ENCODE measurements at regions not wholly inside any gene's neighbourhood (a gene's known extent, or its start where the extent isn't known, plus 50 kb on each side); places are given as distances from the start of the nearest gene placed in this dataset.
"Not testable (repeated sequence)": the region's sequence is repeated elsewhere in the genome, so short reads cannot be mapped to it uniquely, and the experiment has no call there.

DNA sequence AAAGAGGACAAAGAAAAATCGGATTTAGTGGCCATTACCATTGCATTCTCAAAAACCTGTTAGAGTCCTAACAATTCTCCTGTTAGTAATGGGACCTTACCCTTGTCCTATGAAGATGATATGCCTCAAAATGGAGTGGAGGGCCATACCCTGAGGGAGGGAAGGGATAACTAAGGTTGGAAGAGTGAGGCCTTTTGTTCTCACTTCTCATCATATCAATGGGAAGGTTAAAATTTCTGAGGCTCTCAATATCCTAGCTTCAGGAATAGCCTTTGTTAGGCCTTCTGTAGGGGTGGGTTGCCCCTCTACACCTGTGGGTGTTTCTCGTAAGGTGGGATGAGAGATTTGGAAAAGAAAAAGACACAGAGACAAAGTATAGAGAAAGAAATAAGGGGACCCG is 109.4 kb upstream of the SGIP1 start:
- not testable (repeated sequence) for DNase-seq (ENCODE audit: low read depth)

DNA sequence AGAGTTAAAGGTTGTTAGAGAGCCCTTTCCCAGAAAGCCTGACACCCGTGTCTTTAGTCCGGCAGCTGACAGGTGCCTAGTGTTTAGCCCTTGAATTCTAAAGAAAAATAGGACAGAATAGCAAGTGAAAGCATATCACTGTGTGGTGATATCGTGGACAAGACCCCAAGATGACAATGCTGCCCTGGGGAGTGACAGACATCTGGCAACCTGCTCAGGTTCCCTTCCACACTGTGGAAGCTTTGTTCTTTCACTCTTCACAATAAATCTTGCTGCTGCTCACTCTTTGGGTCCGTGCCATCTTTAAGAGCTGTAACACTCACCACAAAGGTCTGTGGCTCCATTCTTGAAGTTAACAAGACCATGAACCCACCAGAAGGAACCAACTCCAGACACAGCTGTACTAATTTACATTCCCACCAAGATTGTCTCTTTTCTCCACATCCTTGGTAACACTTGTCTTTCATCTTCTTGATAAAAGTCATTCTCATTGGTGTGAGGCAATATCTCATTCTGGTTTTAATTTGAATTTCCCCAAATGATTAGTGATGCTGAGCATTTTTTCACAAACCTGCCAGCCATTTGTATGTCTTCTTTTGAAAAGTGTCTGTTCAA is 107.6 kb upstream of the SGIP1 start:
- DNase-seq (ENCODE audit: low read depth): peak; percentile 24

DNA sequence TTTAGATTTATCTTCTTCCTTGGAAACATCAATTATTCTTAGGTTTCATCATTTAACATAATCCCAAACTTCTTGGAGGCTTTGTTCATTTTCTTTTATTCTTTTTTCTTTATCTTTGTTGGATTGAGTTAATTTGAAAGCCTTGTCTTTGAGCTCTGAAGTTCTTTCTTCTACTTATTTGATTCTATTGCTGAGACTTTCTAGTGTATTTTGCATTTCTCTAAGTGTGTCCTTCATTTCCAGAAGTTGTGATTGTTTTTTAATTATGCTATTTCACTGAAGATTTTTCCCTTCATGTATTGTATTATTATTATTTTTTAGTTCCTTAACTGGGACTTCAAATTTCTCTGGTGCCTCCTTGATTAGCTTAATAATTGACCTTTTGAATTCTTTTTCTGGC is 103.1 kb upstream of the SGIP1 start:
- DNase-seq (ENCODE audit: low read depth): not testable (repeated sequence)

DNA sequence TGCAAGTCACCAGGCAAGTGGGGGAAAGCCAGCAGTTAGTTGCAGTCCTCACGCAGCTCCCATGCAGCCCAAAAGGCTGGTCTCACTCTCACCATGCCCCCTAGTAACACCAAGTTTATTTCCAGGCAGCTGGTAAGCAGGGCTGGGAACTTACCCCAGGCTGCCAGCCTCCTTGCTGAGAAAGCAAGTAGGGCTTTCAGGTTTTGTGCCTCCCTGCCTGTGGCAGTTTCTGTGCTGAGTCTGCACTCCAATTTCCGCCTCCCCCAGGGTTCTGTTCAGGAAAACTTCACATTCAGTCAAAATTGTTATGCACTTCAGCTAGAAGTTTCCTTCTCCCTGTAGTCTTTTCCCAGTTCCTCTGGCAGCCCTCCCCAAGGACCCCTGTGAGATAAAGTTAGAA is 102.0 kb upstream of the SGIP1 start:
- DNase-seq (ENCODE audit: low read depth): no peak

DNA sequence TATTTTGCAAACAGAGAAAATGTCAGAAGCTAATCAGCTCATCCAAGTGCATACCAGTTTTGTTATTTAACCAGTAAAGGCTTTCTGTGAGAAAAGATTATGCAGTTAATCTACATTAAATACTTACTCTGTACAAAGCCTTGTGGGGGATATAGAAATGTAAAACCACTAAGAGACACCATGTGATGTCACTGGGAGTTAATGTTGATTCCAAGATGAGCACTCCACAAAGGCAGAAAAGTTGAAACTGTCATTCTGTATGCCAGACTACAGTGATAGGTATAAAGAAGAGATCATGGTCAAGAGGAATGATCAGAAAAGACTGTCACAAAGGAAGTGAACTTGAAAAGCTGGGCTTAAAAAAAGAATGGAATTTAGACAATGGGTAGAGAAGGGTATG is 100.3 kb upstream of the SGIP1 start:
- DNase-seq (ENCODE audit: low read depth): no peak

DNA sequence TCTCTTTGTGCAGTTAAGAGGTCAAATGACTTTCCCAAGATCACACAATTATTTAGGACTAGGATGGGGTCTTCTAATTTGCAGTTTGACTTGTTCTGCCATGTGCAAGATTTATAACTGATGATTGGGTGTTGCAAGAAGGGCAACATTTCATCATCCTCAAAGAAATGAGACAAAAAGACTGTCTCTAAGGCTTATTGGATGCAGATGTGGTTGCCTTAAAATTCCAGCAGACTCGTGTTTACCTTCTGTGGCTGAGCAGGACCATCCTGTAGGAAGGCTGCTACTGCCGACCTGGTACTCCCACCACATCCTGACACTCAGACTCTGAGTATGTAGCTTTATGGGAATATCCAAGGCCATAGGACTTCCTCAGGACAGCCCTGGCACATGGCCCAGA is 99.9 kb upstream of the SGIP1 start:
- DNase-seq (ENCODE audit: low read depth): no peak

DNA sequence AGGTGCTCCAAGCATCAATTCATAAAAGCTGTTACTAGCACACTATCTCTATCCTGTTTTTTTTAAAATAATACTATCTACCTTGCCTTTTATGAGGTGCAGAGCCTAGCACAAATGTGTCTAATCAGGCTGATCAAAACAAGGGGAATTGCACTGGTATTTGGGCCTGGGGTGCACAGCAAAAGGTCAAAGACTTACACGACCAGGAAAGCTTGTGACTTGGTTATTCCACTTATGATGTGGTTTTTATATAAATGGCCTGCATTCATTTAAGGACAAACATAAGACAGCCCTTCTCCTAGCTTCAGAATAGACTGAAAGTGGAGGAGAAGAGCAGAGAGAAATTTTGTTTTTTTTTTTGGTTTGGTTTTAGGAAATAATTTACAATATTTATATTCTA is 98.4 kb upstream of the SGIP1 start:
- no peak for DNase-seq (ENCODE audit: low read depth)

DNA sequence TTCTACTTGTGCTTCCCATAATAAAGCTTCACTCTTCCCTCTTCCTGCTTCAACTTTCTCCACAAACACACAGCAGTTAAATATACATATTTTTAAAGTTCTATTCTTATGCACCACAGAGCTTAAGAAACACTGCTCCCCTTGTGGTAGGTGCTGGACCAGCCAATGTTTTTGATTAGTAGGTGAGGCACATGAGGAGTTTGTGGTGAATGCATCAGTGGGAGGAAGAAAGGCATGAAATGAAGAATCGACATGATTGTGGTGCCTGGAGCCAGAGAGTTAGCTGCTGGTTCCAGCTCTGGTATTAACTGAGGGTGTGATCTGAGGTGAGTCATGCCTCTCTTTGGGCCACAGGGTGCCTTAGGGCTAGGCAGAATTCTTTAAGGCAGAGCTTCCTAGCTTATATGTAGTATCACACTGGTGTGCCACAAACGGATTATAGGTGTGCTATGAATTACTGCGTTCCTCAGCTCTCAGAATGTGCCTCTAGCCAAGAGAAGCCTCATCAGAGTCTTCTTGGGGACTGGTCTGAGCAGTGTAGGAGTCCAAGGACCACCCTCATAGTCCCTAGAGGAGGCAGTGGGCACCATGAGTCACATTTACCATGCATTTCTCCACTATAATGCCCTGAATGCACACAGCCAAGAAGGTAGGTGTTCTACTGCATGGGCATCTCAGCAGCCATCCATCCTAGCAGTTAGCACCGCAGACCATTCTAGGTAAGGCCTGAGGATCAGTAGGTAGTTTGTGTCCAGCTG is 97.4 kb upstream of the SGIP1 start:
- peak; percentile 96 for DNase-seq (ENCODE audit: low read depth)

DNA sequence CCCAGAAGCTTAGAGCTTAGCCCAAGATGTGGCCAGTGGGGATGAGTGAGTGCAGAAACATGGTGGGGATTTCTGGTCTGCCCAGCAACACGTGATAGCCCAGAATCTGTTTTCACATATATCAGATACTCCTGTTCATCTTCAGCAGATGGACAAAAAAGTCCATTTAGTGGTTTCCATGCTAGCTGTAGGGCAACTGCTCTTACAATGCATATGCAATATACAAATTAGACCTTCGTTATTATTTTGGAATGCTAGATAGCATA is 96.9 kb upstream of the SGIP1 start:
- no peak for DNase-seq (ENCODE audit: low read depth)

DNA sequence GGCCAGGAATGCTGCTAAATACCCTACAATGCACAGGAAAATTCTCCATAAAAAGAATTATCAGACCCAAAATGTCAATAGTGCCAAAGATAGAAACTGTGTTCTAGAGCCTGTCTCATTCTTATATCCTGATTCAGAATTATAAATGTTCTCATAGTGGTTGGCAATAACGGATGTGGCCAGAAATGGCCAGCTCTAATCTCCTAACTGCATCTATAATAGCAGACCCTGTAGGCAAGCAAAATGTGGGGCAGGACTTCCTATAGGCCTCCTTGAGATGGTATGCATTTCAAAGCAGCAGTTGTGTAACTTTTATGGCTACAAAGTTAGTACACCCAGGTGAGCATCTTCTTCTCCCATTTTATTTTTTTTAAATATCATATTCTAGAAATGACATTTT is 95.9 kb upstream of the SGIP1 start:
- DNase-seq (ENCODE audit: low read depth): no peak

DNA sequence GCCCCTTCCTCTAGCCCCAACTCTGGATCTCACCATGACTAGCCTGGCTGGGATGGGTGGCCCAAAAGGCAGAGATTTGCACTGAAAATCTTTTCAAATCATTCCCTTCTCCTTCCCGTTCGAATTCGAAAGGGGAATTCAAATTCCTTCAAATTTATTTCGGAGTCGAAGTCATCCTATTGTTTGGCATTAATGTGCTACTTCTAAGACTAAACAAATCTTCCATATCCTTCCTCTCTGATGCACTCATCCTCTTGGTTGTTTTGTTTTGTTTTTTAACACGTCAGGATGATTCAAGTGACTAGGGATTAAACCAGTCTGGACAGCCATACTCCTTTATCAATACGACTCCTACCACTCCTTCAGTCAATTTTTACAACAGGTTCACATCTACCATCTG is 95.5 kb upstream of the SGIP1 start:
- no peak for DNase-seq (ENCODE audit: low read depth)

DNA sequence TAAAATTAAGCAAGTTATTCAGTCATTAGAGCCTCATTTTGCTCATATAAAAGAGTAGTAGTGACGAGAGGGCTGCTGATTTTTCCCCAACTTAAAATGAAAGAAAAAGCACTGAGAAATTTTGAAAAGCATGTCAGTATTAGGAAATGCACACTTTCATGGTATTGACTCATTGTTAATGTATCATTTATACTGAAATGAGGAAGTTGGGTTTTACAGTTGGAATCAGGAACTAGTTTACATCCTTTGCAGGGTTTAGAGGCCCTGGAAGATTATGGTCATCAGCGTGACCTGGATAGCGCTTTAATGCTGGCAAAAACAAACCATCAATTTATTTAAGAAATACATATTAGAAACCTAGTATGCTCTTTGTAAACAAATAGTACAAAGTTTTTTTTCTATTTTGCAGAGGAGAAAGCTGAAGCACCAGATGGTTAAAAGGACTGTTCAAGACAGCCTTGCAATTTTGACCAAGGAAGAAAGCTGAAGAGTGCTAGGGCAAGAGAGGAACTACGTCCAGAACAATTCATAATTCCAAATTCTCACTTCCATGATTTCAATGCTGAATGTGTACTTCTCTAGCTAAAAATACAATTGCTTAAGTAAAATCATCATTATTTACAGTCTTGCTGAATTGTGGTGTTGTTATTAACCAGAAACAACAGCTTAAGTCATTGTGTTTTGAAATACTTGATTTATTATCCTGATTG is 94.8 kb upstream of the SGIP1 start:
- DNase-seq (ENCODE audit: low read depth): peak; percentile 56

DNA sequence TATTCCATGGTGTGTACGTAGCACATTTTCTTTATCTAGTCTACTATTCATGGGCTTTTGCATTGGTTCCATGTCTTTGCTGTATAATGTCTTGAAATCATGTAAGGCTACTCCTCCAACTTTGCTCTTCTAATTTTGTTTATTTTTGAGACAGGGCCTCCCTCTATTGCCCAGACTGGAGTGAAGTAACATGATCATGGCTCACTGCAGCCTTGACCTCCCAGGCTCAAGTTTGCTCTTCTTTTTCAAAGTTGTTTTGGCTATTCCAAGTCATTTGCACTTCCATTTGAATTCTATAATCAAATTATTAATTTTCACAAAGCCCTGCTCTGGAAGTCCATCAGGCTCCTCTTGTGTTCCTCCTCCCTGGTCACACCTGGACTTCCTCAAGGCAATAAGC is 90.2 kb upstream of the SGIP1 start:
- DNase-seq (ENCODE audit: low read depth): no peak

DNA sequence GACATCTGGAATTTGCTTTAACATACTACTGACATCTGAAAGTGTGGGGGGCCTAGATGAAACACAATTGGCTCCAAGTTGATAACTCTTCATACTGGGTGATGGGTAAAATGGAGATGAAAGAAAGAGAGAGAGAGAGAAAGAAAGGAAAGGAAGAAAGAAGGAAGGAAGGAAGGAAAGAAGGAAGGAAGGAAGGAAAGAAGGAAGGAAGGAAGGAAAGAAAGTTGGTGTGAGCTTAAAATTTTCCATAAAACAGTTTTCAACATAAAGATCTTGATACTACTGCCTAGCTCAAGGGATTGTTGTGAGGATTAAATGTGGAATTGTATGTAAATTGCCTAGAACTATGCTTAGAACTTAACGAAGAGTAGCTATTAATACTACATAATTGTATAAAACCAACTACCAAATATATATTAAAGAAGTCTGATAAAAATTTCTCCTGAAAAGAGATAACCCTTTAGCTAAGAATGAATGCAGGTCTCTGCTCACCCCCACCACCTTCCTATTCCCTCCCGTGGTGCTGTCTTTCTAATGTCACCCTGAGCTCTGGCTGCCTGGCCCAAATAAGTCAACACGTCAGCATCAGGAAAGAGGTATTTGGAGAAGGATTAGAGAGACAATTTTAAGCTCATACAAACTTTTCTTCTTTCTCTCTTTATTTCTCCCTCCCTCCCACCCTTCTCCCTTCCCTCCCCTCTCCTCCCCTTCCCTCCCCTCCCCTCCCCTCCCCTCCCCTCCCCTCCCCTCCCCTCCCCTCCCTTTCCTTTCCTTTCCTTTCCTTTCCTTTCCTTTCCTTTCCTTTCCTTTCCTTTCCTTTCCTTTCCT is 89.3 kb upstream of the SGIP1 start:
- DNase-seq (ENCODE audit: low read depth): no peak

DNA sequence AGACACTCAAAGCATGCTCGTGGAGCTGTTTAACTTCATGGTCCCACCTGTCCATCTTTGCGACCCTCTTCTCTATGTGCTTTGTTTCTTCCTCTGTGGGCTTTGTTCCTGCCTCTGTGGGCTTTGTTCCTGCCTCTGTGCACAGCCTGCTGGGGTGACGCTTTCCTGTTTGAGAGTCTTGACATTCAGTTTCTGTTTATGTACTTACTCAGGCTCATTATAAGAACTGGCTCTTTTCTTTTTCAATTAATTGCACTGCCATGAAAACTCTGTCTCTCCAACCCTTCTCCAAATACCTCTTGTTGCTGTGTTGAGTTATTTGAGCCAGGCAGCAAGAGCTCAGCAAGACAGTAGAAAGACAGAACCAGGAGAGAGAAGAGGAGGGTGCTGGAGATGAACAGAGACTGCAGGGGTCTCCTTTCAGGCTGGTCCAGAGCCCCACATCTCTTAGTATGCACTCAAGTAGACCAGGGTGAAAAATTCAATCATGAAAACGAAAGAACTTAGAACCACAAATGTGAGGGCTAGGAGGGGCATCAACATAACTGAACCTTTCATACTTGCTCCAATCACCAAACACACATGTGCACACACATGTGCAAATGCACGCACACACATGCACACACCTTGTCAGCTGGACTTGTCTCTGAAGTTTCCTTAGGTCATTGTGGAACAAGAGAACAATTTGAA is 88.3 kb upstream of the SGIP1 start:
- no peak for DNase-seq (ENCODE audit: low read depth)

DNA sequence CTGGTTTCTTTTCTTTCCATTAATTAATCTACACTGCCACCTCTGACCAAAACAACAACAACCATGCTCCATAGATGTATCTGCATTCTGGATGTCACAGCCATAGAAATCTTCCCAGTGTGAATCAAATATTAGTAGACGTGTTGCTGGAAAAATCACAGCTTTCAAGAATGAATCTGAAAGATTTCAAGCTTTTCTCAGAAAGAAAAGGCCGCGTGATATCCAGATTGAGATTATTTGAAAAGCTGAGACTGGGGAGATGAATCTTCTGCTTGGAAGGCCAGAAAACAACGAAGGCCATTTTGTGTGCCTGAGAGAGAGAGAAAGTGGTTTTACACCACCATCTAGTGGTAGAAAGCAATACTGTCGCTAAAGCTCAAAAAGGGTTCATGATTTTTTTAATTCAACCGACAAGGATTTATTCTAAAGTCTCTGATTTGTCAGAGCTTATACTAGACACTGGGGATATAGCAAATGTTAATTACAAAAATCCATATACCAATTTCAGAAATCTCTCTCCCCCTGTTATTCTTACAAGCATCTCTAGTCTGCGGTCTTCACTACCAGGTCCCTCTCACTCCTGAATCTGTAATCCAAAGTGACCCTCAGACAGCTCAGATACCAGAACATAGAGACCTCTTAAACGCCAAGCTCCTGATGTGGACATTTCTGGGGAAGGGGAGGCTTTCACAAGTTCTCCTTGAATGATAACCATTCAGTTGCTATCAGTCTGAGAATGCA is 87.5 kb upstream of the SGIP1 start:
- peak; percentile 64 for DNase-seq (ENCODE audit: low read depth)

DNA sequence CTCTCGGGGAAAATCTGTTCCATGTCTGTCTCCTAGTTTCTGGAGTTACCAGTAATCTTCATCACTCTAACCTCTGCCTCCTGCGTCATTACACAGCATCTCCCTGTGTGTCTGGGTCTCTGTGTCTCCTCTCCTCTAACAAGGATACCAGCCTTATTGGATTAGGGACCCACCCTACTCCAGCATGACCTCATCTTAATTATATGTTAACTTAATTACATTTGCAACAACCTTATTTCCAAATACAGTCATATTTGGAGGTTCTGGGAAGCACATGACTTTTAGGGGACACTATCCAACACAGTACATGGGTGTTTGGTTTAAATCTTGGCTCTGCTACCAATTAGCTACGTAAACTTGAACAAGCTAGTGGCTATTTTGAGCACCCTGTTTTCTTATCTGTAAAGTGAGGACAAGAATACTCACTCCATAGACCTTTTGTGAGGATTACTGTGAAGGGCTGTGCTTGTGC is 83.9 kb upstream of the SGIP1 start:
- DNase-seq (ENCODE audit: low read depth): no peak

DNA sequence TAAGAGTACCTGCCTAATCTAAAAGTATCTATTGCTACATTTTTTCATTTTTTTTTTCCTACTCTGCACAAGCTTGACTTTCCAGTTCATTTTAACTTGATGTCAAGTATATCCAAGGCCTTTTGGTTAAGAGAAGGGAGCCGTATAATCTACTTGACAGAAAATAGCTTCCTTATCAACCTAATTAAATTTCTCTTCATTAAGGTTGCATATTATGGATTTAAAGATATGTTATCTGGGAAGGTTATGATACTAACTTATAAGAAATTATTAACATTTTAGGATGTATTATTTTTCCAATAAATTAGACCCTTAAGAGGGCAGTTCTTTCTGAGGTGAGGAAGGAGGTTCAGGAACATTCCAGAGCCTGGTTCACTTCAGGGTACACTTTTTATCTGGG is 83.1 kb upstream of the SGIP1 start:
- DNase-seq (ENCODE audit: low read depth): no peak

DNA sequence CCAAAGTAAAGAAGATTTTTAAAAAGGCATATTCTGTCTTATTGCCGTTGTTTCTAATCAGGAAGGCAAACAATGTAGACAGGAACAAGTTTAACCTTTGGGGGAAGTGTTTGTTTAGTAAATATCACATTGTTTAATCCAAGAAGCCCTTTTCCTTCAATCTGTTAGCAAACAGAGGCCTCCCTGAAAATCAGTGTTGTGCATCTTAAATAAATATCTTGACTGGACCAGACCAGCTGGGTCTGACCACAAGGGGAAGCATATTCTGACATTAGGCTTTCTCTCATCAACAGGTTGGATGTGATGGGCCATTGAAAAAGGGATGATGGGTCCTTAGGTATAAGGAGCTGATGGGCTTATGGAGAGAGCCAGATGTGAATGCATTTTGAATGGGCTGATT is 81.8 kb upstream of the SGIP1 start:
- no peak for DNase-seq (ENCODE audit: low read depth)

DNA sequence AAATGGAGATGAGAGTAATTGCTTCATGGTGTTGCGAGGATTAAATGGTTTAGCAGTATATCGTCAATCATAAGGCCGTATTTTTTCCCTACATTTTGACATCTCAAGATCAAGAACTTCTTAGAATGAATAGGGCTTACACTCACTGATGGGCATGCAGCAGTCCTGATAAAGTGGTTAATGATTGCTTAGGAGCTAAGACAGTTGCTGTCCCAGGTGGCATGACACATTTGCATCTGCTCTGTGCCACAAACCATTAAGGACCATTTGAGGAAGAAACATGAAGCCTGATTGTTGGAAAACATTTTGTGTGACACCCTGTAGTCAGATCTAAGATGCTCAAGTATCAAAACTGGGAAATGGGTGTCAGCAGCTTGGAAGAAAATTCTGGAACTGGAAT is 81.0 kb upstream of the SGIP1 start:
- DNase-seq (ENCODE audit: low read depth): no peak

DNA sequence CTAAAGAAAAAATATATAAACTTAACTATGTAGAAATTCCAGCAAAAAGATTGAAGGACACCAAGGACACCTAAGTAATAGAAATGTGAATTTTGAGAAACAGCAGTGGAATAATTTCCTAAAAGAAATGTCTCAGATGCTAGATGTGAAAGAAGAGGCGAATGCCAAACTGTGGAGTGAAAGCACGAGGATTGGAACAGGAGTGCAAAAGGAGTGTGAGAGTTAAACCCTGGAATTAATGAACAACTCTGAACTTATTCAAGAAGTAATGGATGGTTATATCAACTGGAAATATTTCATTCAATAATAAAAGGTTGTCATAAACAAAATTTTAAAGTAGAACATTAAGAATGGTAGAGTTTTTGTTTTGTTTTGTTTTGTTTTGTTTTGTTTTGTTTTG is 78.5 kb upstream of the SGIP1 start:
- no peak for DNase-seq (ENCODE audit: low read depth)
